HEK293T (cell line): ENCODE measurements at regions not wholly inside any gene's neighbourhood (a gene's known extent, or its start where the extent isn't known, plus 50 kb on each side); places are given as distances from the start of the nearest gene placed in this dataset.

Experiments
- ARNT ChIP-seq: fragments of 450-650 bp; IDR thresholded peaks from 2 replicates; pipeline ENCODE4 v1.6.1; 2017; ENCODE audit warnings: mild to moderate bottlenecking
- BHLHE40 ChIP-seq: fragments of 450-650 bp; IDR thresholded peaks from 2 replicates; pipeline ENCODE4 v1.6.1; 2016; ENCODE audit warnings: mild to moderate bottlenecking, moderate library complexity, borderline replicate concordance
- ELF4 ChIP-seq: fragments of 450-650 bp; IDR thresholded peaks from 2 replicates; pipeline ENCODE4 v1.6.1; 2017; ENCODE audit warnings: antibody characterized with exemption
- FOXA1 ChIP-seq: fragments of 450-650 bp; IDR thresholded peaks from 2 replicates; pipeline ENCODE4 v1.6.1; 2016; ENCODE audit warnings: mild to moderate bottlenecking
- FOXK2 ChIP-seq: fragments of 450-650 bp; IDR thresholded peaks from 2 replicates; pipeline ENCODE4 v1.6.1; 2016; ENCODE audit warnings: mild to moderate bottlenecking
- FOXM1 ChIP-seq: fragments of 450-650 bp; IDR thresholded peaks from 2 replicates; pipeline ENCODE4 v1.6.1; 2017; ENCODE audit warnings: mild to moderate bottlenecking, borderline replicate concordance
- HDGF ChIP-seq: fragments of 450-650 bp; IDR thresholded peaks from 2 replicates; pipeline ENCODE4 v1.6.1; 2017; ENCODE audit warnings: antibody characterized with exemption, borderline replicate concordance
- NFRKB ChIP-seq: fragments of 450-650 bp; IDR thresholded peaks from 2 replicates; pipeline ENCODE4 v1.6.1; 2016; ENCODE audit warnings: mild to moderate bottlenecking, moderate library complexity
- SP1 ChIP-seq: fragments of 450-650 bp; IDR thresholded peaks from 2 replicates; pipeline ENCODE4 v1.6.1; 2017
- SUZ12 ChIP-seq: fragments of 450-650 bp; IDR thresholded peaks from 2 replicates; pipeline ENCODE4 v1.6.1; 2016; ENCODE audit warnings: mild to moderate bottlenecking
- TARDBP ChIP-seq: fragments of 450-650 bp; IDR thresholded peaks from 2 replicates; pipeline ENCODE4 v1.6.1; 2016
- ZNF384 ChIP-seq: fragments of 450-650 bp; IDR thresholded peaks from 2 replicates; pipeline ENCODE4 v1.6.1; 2016
- TF ChIP-seq, protein P1 (sequence below): fragments of 450-650 bp; IDR thresholded peaks from 2 replicates; pipeline ENCODE4 v1.6.1; 2016

DNA sequence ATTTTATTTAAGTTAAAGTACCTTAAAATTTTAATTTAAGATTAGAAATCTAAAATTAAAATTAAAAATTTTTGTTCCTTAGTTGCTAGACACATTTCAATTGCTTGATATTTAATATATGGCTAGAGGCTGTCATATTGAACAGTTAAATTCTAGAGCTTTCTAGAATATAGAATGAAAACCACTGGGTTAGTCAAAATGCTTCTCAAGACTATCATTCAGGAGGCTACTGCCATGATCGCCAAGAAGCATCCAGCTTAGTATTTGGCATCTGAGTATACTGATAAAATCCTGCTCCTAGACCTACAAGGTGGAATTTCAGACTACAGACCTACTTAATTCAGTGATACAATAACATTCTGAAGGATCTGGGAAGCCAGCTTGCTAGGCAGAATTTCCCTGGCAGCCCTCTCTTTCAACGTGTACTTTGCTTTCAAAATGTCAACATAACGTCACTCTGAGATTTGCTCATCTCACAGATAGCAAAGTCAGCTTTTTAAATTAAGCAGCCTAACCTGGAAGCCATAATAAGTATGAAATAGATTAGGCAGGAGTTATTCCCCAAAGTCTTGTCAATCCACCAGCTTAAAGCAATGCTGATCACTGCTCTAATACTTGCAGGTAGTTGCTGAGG is 525.8 kb downstream of the FSCB start:
- TF ChIP-seq, protein P1, sequence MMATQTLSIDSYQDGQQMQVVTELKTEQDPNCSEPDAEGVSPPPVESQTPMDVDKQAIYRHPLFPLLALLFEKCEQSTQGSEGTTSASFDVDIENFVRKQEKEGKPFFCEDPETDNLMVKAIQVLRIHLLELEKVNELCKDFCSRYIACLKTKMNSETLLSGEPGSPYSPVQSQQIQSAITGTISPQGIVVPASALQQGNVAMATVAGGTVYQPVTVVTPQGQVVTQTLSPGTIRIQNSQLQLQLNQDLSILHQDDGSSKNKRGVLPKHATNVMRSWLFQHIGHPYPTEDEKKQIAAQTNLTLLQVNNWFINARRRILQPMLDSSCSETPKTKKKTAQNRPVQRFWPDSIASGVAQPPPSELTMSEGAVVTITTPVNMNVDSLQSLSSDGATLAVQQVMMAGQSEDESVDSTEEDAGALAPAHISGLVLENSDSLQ = no peak
- TF ChIP-seq FOXM1 = no peak
- TF ChIP-seq ARNT = no peak
- TF ChIP-seq SUZ12 = no peak
- no peak for TF ChIP-seq FOXA1
- TF ChIP-seq BHLHE40 = no peak
- no peak for TF ChIP-seq ELF4
- no peak for TF ChIP-seq SP1
- no peak for TF ChIP-seq ZNF384
- TF ChIP-seq FOXK2 = no peak
- no peak for TF ChIP-seq HDGF
- no peak for TF ChIP-seq TARDBP
- no peak for TF ChIP-seq NFRKB
